K562 (cell line): ENCODE measurements at regions not wholly inside any gene's neighbourhood (a gene's known extent, or its start where the extent isn't known, plus 50 kb on each side); places are given as distances from the start of the nearest gene placed in this dataset.

Experiments
- ATAC-seq: fragments of 200-7000 bp; cut with Tn5 transposase; 3 replicates; pipeline ENCODE4 v1.9.1; 2020; ENCODE audit warnings: moderate library complexity
- BruUV-seq: library from RNA; stranded (reverse); fragments of 400-500 nt; replicated peaks from 2 replicates; lab custom pipeline; 2021; lab: Mats Ljungman, UMichigan
- CTCF ChIA-PET: fragments of 300-600 bp; formaldehyde crosslinking; extraction: SDS; loops from one replicate; lab custom pipeline; 2021; ENCODE audit warnings: low intra/inter-chr PET ratio; lab: Yijun Ruan, JAX
- POLR2A ChIA-PET: fragments of 300-600, 350-650 bp; sonication (Branson Sonifier 250); formaldehyde crosslinking; extraction: SDS; loops from one replicate; lab custom pipeline; 2021; ENCODE audit warnings: antibody characterized with exemption, inconsistent platforms; lab: Yijun Ruan, JAX
- DNase-seq, 4 experiments: peaks; one replicate each; pipeline versions ENCODE4 v3.0.0 to v3.0.0-alpha.2; 2011 to 2018; ENCODE audit warnings: low spot score in 3 of 4, mixed read lengths in 3 of 4; ENCODE audit errors: extremely low read depth in 1 of 4
- FAIRE-seq: peaks from 2 replicates; lab custom pipeline; 2011; peaks lifted over from hg19 to GRCh38; lab: Jason Lieb, UNC
- H2AFZ ChIP-seq: 2 replicates; pipeline ENCODE4 v1.6.0; 2011; ENCODE audit warnings: low read depth, low read length, control low read depth, inconsistent platforms
- H3K27ac ChIP-seq: fragments of 200-600 bp; 3 replicates; pipeline ENCODE4 v1.8.0; 2011; ENCODE audit warnings: low read depth, mild to moderate bottlenecking, control low read depth, inconsistent platforms, low read length, moderate library complexity, mixed read lengths; ENCODE audit errors: extremely low read depth
- H3K27me3 ChIP-seq, 2 experiments: fragments of 300-600 bp in 1 of 2; 2 replicates in 1 of 2; 3 replicates in 1 of 2; pipeline versions ENCODE4 v1.6.0 to v1.8.0; 2011; ENCODE audit warnings: inconsistent platforms in 2 of 2, low read length in 2 of 2, mild to moderate bottlenecking in 1 of 2, mixed read lengths in 1 of 2, moderate library complexity in 1 of 2; ENCODE audit not compliant: control insufficient read depth in 2 of 2, insufficient read depth in 2 of 2
- H3K36me3 ChIP-seq: fragments of 300-600 bp; 3 replicates; pipeline ENCODE4 v1.8.0; 2011; ENCODE audit warnings: mild to moderate bottlenecking, low read length, inconsistent platforms; ENCODE audit not compliant: control insufficient read depth, insufficient read depth
- H3K4me1 ChIP-seq, 2 experiments: fragments of 200-600 bp in 1 of 2; replicated peaks in 1 of 2; 2 replicates in 1 of 2; 3 replicates in 1 of 2; pipeline versions ENCODE4 v1.5.1 to v1.8.0; 2011; ENCODE audit warnings: inconsistent platforms in 2 of 2, low read length in 2 of 2, mild to moderate bottlenecking in 1 of 2, mixed read lengths in 1 of 2, moderate library complexity in 1 of 2; ENCODE audit not compliant: control insufficient read depth in 2 of 2, insufficient read depth in 2 of 2
- H3K4me2 ChIP-seq: 2 replicates; pipeline ENCODE4 v1.6.1; 2011; ENCODE audit warnings: low read length, control low read depth, inconsistent platforms, mixed read lengths; ENCODE audit not compliant: insufficient read depth
- H3K4me3 ChIP-seq: fragments of 200-600 bp; sonication (generic), shearing (Covaris generic); 2 replicates; pipeline ENCODE4 v1.5.1; 2016; ENCODE audit warnings: control low read depth, inconsistent platforms
- H3K79me2 ChIP-seq: fragments of 200-600 bp; 3 replicates; pipeline ENCODE4 v1.8.0; 2011; ENCODE audit warnings: low read length, inconsistent platforms; ENCODE audit not compliant: control insufficient read depth, insufficient read depth
- H3K9ac ChIP-seq, 2 experiments: 2 replicates each; pipeline versions ENCODE4 v1.6.0 to v1.6.1; 2011; ENCODE audit warnings: low read depth in 2 of 2, low read length in 2 of 2, control low read depth in 1 of 2, inconsistent platforms in 1 of 2, mild to moderate bottlenecking in 1 of 2, mixed read lengths in 1 of 2; ENCODE audit not compliant: insufficient read depth in 1 of 2
- H3K9me1 ChIP-seq: one replicate; pipeline ENCODE4 v1.6.0; 2011; ENCODE audit warnings: inconsistent platforms, mild to moderate bottlenecking, low read length, moderate library complexity; ENCODE audit not compliant: control insufficient read depth, insufficient read depth
- H3K9me3 ChIP-seq: replicated peaks from 2 replicates; pipeline ENCODE4 v1.5.1; 2011; ENCODE audit warnings: low read depth, low read length, inconsistent platforms; ENCODE audit not compliant: control insufficient read depth, insufficient read depth
- H4K20me1 ChIP-seq: replicated peaks from 2 replicates; pipeline ENCODE4 v1.6.1; 2011; ENCODE audit warnings: low read length, inconsistent platforms, mixed read lengths; ENCODE audit not compliant: control insufficient read depth, insufficient read depth
- ASH1L ChIP-seq: fragments of 450-650 bp; IDR thresholded peaks from 2 replicates; pipeline ENCODE4 v1.6.1; 2018; ENCODE audit warnings: borderline replicate concordance, mild to moderate bottlenecking, low read depth; ENCODE audit not compliant: partially characterized antibody
- C11orf30 ChIP-seq: fragments of 450-650 bp; IDR thresholded peaks from 2 replicates; pipeline ENCODE4 v1.6.1; 2016; ENCODE audit warnings: low read depth, mild to moderate bottlenecking
- DMBX1 ChIP-seq: fragments of 250-450 bp; sonication (Bioruptor Pico); IDR thresholded peaks from 2 replicates; pipeline ENCODE4 v1.8.0; 2022; ENCODE audit warnings: inconsistent platforms, mild to moderate bottlenecking, moderate library complexity, borderline replicate concordance
- JUN ChIP-seq, 2 experiments: sonication (generic) in 1 of 2; formaldehyde crosslinking in 1 of 2; IDR thresholded peaks; 2 replicates each; pipeline versions ENCODE4 v1.6.1 to v1.8.0; 2012 to 2022; ENCODE audit warnings: borderline replicate concordance in 2 of 2, mild to moderate bottlenecking in 2 of 2, improper control_type of control experiment in 1 of 2, low read depth in 1 of 2, low read length in 1 of 2, missing genetic modification reagents in 1 of 2
- KDM4B ChIP-seq, 2 experiments: fragments of 450-650 bp in 1 of 2; sonication (generic) in 1 of 2; IDR thresholded peaks; 2 replicates each; pipeline ENCODE4 v1.6.1; 2016 to 2017; ENCODE audit warnings: borderline replicate concordance in 2 of 2, antibody characterized with exemption in 1 of 2, low read depth in 1 of 2, mild to moderate bottlenecking in 1 of 2
- MCM2 ChIP-seq: fragments of 450-650 bp; IDR thresholded peaks from 2 replicates; pipeline ENCODE4 v1.6.1; 2017; ENCODE audit warnings: low read depth, mild to moderate bottlenecking
- MCM3 ChIP-seq: fragments of 450-650 bp; IDR thresholded peaks from 2 replicates; pipeline ENCODE4 v1.6.1; 2016
- NKRF ChIP-seq: fragments of 450-650 bp; IDR thresholded peaks from 2 replicates; pipeline ENCODE4 v1.6.1; 2016; ENCODE audit warnings: borderline replicate concordance
- NR2F6 ChIP-seq: fragments of 450-650 bp; formaldehyde crosslinking; IDR thresholded peaks from 2 replicates; pipeline ENCODE4 v1.4.0; 2020; ENCODE audit warnings: mild to moderate bottlenecking
- POLR2AphosphoS5 ChIP-seq: IDR thresholded peaks from 2 replicates; pipeline ENCODE4 v1.6.1; 2011; ENCODE audit warnings: mild to moderate bottlenecking, low read depth, low read length, moderate library complexity; ENCODE audit not compliant: control insufficient read depth, insufficient read depth
- SNAPC5 ChIP-seq: fragments of 250-450 bp; sonication (Bioruptor Pico); IDR thresholded peaks from 2 replicates; pipeline ENCODE4 v1.8.0; 2021; ENCODE audit warnings: moderate library complexity, mild to moderate bottlenecking, inconsistent platforms
- in situ Hi-C: fragments of 300-500 bp; cut with MboI; formaldehyde crosslinking; loops from 4 replicates; pipeline ENCODE4 v1.15.0; 2018; ENCODE audit warnings: inconsistent platforms, mixed read lengths
- intact Hi-C: fragments of 100-400 bp; cut with micrococcal nuclease; formaldehyde crosslinking; loops from 2 replicates; pipeline ENCODE4 v1.14.2; 2022
- TF ChIP-seq, protein P1 (sequence below): sonication (generic); formaldehyde crosslinking; IDR thresholded peaks from 2 replicates; pipeline ENCODE4 v1.8.0; 2022; ENCODE audit warnings: mild to moderate bottlenecking, missing genetic modification reagents
- TF ChIP-seq, protein P2 (sequence below): sonication (generic); formaldehyde crosslinking; IDR thresholded peaks from 2 replicates; pipeline ENCODE4 v1.8.1; 2023; ENCODE audit warnings: missing genetic modification reagents, mild to moderate bottlenecking, borderline replicate concordance

DNA sequence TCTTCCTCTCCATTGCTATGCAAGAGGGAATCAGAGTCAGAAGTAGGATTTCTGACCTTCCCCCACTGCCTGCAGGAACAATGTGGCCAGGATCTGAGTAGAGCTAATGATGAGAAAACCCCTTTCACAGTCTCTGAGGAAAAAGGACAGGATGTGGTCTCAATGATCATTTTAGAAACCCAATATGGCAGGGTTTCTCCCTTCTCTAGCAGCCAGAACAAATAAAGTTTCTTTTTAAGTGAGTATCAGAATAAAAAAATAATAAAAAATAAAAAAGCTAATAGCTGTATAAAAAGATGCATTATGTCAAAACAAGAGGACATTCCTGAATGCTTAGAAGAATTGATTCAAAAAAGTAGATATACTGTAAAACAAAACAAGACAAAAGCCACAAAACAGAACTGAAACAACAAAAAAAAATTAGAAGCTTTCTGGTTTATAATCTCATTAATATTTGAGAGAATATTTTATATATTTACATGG, 1124.9 kb upstream of the ZEB2 start:
- no peak for FAIRE-seq
- BruUV-seq = no TSS peak
- TF ChIP-seq NKRF (no peak), NR2F6 (no peak), ASH1L (no peak), MCM2 (no peak), MCM3 (no peak), DMBX1 (CRISPR knock-in tag) (no peak), SNAPC5 (CRISPR knock-in tag) (no peak), JUN (IDR thresholded peaks at IDR 0.05; ENCODE audit: borderline replicate concordance, low read depth, low read length) (no peak), JUN (CRISPR knock-in tag; IDR thresholded peaks at IDR 0.05; ENCODE audit: borderline replicate concordance) (no peak), KDM4B (IDR thresholded peaks at IDR 0.05; ENCODE audit: borderline replicate concordance in 2 of 2, low read depth in 1 of 2) (no peak), POLR2AphosphoS5 (no peak), C11orf30 (no peak)
- TF ChIP-seq, protein P1, sequence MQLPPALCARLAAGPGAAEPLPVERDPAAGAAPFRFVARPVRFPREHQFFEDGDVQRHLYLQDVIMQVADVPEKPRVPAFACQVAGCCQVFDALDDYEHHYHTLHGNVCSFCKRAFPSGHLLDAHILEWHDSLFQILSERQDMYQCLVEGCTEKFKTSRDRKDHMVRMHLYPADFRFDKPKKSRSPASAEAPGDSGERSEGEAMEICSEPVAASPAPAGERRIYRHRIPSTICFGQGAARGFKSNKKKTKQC (CRISPR knock-in tag) = no peak
- TF ChIP-seq, protein P2, sequence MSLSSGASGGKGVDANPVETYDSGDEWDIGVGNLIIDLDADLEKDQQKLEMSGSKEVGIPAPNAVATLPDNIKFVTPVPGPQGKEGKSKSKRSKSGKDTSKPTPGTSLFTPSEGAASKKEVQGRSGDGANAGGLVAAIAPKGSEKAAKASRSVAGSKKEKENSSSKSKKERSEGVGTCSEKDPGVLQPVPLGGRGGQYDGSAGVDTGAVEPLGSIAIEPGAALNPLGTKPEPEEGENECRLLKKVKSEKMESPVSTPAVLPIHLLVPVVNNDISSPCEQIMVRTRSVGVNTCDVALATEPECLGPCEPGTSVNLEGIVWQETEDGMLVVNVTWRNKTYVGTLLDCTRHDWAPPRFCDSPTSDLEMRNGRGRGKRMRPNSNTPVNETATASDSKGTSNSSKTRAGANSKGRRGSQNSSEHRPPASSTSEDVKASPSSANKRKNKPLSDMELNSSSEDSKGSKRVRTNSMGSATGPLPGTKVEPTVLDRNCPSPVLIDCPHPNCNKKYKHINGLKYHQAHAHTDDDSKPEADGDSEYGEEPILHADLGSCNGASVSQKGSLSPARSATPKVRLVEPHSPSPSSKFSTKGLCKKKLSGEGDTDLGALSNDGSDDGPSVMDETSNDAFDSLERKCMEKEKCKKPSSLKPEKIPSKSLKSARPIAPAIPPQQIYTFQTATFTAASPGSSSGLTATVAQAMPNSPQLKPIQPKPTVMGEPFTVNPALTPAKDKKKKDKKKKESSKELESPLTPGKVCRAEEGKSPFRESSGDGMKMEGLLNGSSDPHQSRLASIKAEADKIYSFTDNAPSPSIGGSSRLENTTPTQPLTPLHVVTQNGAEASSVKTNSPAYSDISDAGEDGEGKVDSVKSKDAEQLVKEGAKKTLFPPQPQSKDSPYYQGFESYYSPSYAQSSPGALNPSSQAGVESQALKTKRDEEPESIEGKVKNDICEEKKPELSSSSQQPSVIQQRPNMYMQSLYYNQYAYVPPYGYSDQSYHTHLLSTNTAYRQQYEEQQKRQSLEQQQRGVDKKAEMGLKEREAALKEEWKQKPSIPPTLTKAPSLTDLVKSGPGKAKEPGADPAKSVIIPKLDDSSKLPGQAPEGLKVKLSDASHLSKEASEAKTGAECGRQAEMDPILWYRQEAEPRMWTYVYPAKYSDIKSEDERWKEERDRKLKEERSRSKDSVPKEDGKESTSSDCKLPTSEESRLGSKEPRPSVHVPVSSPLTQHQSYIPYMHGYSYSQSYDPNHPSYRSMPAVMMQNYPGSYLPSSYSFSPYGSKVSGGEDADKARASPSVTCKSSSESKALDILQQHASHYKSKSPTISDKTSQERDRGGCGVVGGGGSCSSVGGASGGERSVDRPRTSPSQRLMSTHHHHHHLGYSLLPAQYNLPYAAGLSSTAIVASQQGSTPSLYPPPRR (CRISPR knock-in tag) = no peak
- TF ChIP-seq, all 486 proteins: peak for 0
- Histone ChIP-seq H3K4me2 (no peak overlapping the region), H3K79me2 (no peaks in the 10 kb centered on the region), H3K9me1 (no peaks in the 10 kb centered on the region), H2AFZ (0 out of 2 replicates have a peak overlapping the region, but pooled peaks have one; percentile 34), H3K9ac (no peak overlapping the region), H3K27me3 (no peaks in the 10 kb centered on the region), H3K4me1 (no peaks in the 10 kb centered on the region), H3K9me3 (no peaks in the 10 kb centered on the region), H3K4me3 (no peak overlapping the region), H3K36me3 (no peaks in the 10 kb centered on the region), H3K27ac (no peak overlapping the region), H4K20me1 (no peaks in the 10 kb centered on the region)
- ChIA-PET POLR2A (no interaction called here), CTCF (interaction anchor here (0.7 kb wide), 1 partner anchor 1875 kb away, joined by 3 read pairs; no protein-coding TSS in a partner anchor)
- DNase-seq (no peak), ATAC-seq (no peak)
- in situ Hi-C loops = no loop called here
- intact Hi-C loops = no loop called here
